ENCODE measurements at regions not wholly inside any gene's neighbourhood (a gene's known extent, or its start where the extent isn't known, plus 50 kb on each side); places are given as distances from the start of the nearest gene placed in this dataset.

GRCh38 chr10:43857206-43857930 lies 208.7 kb upstream of the ZNF32 start:
- TF ChIP-seq CTCF (conservative IDR thresholded peaks at IDR 0.05; ENCODE audit: low read length) (no peak), EZH2phosphoT487 (IDR thresholded peaks at IDR 0.05; ENCODE audit: borderline replicate concordance) (no peak)
